Upper lobe of right lung (tissue), 1 donor: ENCODE measurements at regions not wholly inside any gene's neighbourhood (a gene's known extent, or its start where the extent isn't known, plus 50 kb on each side); places are given as distances from the start of the nearest gene placed in this dataset.
"Not testable (repeated sequence)": the region's sequence is repeated elsewhere in the genome, so short reads cannot be mapped to it uniquely, and the experiment has no call there.

Experiments
- ATAC-seq: fragments of 200-7000 bp; cut with Tn5 transposase; one replicate; pipeline ENCODE4 v1.9.1; 2020; ENCODE audit warnings: mild to moderate bottlenecking, moderate library complexity
- DNase-seq: peaks from one replicate; pipeline ENCODE4 v3.0.0-alpha.2; 2020
- H3K27ac ChIP-seq: fragments of 200-600 bp; one replicate; pipeline ENCODE4 v1.8.0; 2022
- H3K27me3 ChIP-seq: fragments of 200-600 bp; one replicate; pipeline ENCODE4 v1.8.0; 2022; ENCODE audit warnings: mild to moderate bottlenecking
- H3K36me3 ChIP-seq: fragments of 200-600 bp; one replicate; pipeline ENCODE4 v1.8.0; 2022
- H3K4me1 ChIP-seq: fragments of 200-600 bp; one replicate; pipeline ENCODE4 v1.8.0; 2022
- H3K4me3 ChIP-seq: fragments of 200-600 bp; one replicate; pipeline ENCODE4 v1.8.0; 2022; ENCODE audit warnings: mild to moderate bottlenecking
- H3K9me3 ChIP-seq: fragments of 200-600 bp; one replicate; pipeline ENCODE4 v1.8.0; 2022
- CTCF ChIP-seq: fragments of 200-600 bp; IDR thresholded peaks from one replicate; pipeline ENCODE4 v1.8.0; 2022; ENCODE audit warnings: antibody characterized with exemption
- intact Hi-C: fragments of 100-400 bp; cut with DNase I; formaldehyde crosslinking; loops from one replicate; pipeline ENCODE4 v1.11.0; 2022
- donor health status: DM: no; HTN: yes; CAD: no; lungs with severe emphysema.

- no peak for TF ChIP-seq CTCF
- H3K27me3 ChIP-seq, result no peaks in the 10 kb centered on the region
- intact Hi-C loops, result no loop called here
- ATAC-seq (no peak), DNase-seq (no peak)
- no peak overlapping the region for H3K4me3 ChIP-seq
- H3K9me3 ChIP-seq, result no peaks in the 10 kb centered on the region
- H3K27ac ChIP-seq, result no peak overlapping the region
- H3K4me1 ChIP-seq, result no peaks in the 10 kb centered on the region
- no peaks in the 10 kb centered on the region for H3K36me3 ChIP-seq
These were observed 1211.7 kb downstream of the TMEM121 start for GRCh38 chr14:106738075-106738474.

GRCh38 chr14:106738598-106739258 lies 1212.3 kb downstream of the TMEM121 start:
- H3K27ac ChIP-seq, ATAC-seq, H3K4me1 ChIP-seq, H3K9me3 ChIP-seq, H3K36me3 ChIP-seq, DNase-seq, H3K4me3 ChIP-seq, H3K27me3 ChIP-seq, intact Hi-C loops: not testable (repeated sequence)

GRCh38 chr14:106741086-106741827 lies 1214.9 kb downstream of the TMEM121 start:
- H3K27me3 ChIP-seq, H3K4me1 ChIP-seq, intact Hi-C loops, H3K27ac ChIP-seq, H3K4me3 ChIP-seq, H3K9me3 ChIP-seq, H3K36me3 ChIP-seq: not testable (repeated sequence)
- DNase-seq (peak; percentile 59), ATAC-seq (peak; percentile 49)

- H3K4me1 ChIP-seq, H3K4me3 ChIP-seq, H3K36me3 ChIP-seq, intact Hi-C loops, H3K9me3 ChIP-seq, H3K27ac ChIP-seq, DNase-seq, H3K27me3 ChIP-seq: not testable (repeated sequence)
- peak; percentile 24 for ATAC-seq
These were observed 1218.8 kb downstream of the TMEM121 start for GRCh38 chr14:106745016-106745767.

- H3K36me3 ChIP-seq, H3K27ac ChIP-seq, H3K4me3 ChIP-seq, intact Hi-C loops, H3K9me3 ChIP-seq, H3K4me1 ChIP-seq, DNase-seq, H3K27me3 ChIP-seq, ATAC-seq: not testable (repeated sequence)
These were observed 1223.7 kb downstream of the TMEM121 start for GRCh38 chr14:106750089-106750488.

- H3K9me3 ChIP-seq, H3K27ac ChIP-seq, H3K4me3 ChIP-seq, intact Hi-C loops, H3K27me3 ChIP-seq, DNase-seq, H3K4me1 ChIP-seq, H3K36me3 ChIP-seq, ATAC-seq: not testable (repeated sequence)
These were observed 1227.4 kb downstream of the TMEM121 start for GRCh38 chr14:106753751-106754150.

GRCh38 chr14:106757444-106757843 lies 1231.1 kb downstream of the TMEM121 start:
- H3K4me1 ChIP-seq, H3K4me3 ChIP-seq, H3K27ac ChIP-seq, H3K27me3 ChIP-seq, H3K9me3 ChIP-seq, intact Hi-C loops, DNase-seq, ATAC-seq, H3K36me3 ChIP-seq: not testable (repeated sequence)

DNA sequence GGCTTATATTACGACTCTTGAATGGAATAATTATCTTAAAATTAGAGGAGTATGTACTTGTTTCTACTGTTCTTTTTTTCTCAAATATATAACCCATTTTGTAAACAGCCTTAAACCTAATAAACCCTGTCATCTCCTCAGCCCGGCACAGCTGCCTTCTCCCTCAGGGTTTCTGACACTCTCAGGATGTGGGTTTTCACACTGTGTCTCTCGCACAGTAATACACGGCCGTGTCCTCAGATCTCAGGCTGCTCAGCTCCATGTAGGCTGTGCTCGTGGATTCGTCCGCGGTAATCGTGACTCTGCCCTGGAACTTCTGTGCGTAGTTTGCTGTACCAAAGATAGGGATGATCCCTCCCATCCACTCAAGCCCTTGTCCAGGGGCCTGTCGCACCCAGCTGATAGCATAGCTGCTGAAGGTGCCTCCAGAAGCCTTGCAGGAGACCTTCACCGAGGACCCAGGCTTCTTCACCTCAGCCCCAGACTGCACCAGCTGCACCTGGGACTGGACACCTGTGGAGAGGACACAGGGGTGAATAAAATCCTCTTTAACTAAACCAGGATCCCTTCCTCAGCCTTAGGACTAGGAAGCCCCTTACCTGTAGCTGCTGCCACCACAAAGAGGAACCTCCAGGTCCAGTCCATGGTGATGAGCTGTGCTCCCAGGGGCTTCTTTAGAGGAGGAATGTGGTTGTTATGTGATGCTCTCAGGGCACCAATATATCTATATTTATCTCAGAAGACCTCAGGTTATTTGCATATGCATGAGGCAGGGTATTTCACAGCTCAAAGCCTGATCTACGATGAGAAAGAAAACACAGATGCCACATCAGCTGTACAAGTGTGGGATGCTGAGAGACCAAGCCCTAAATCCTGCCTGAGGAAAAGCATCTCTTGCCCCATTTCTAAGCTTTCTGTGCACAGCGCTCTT lies 1235.8 kb downstream of the TMEM121 start:
- ATAC-seq, H3K9me3 ChIP-seq, H3K27ac ChIP-seq, DNase-seq, H3K4me3 ChIP-seq, intact Hi-C loops, H3K27me3 ChIP-seq, H3K36me3 ChIP-seq, H3K4me1 ChIP-seq: not testable (repeated sequence)
